ENCODE measurements at regions not wholly inside any gene's neighbourhood (a gene's known extent, or its start where the extent isn't known, plus 50 kb on each side); places are given as distances from the start of the nearest gene placed in this dataset.

GRCh38 chr5:10876006-10876744 lies 115.1 kb upstream of the DAP start:
- no peak for DNase-seq (ENCODE audit: low read depth)

- no peak for DNase-seq (ENCODE audit: low read depth)
These were observed 114.3 kb upstream of the DAP start for GRCh38 chr5:10875201-10875768.

- no peak for DNase-seq (ENCODE audit: low read depth)
These were observed 113.5 kb upstream of the DAP start for GRCh38 chr5:10874541-10874940.

- DNase-seq (ENCODE audit: low read depth) = no peak
These were observed 109.8 kb upstream of the DAP start for GRCh38 chr5:10870791-10871190.

GRCh38 chr5:10868956-10869355 lies 107.9 kb upstream of the DAP start:
- DNase-seq (ENCODE audit: low read depth) = no peak

GRCh38 chr5:10867389-10868303 lies 106.6 kb upstream of the DAP start:
- DNase-seq (ENCODE audit: low read depth) = no peak

- DNase-seq (ENCODE audit: low read depth) = no peak
These were observed 105.9 kb upstream of the DAP start for GRCh38 chr5:10866913-10867312.

- DNase-seq (ENCODE audit: low read depth) = peak; percentile 28
These were observed 102.8 kb upstream of the DAP start for GRCh38 chr5:10863763-10864383.

GRCh38 chr5:10862085-10862484 lies 101.1 kb upstream of the DAP start:
- DNase-seq (ENCODE audit: low read depth) = no peak

- DNase-seq (ENCODE audit: low read depth) = no peak
These were observed 100.4 kb upstream of the DAP start for GRCh38 chr5:10861423-10861790.

- no peak for DNase-seq (ENCODE audit: low read depth)
These were observed 99.8 kb upstream of the DAP start for GRCh38 chr5:10860645-10861422.

- DNase-seq (ENCODE audit: low read depth) = no peak
These were observed 99.1 kb upstream of the DAP start for GRCh38 chr5:10860196-10860543.

- DNase-seq (ENCODE audit: low read depth) = no peak
These were observed 98.6 kb upstream of the DAP start for GRCh38 chr5:10859393-10860195.

- no peak for DNase-seq (ENCODE audit: low read depth)
These were observed 97.9 kb upstream of the DAP start for GRCh38 chr5:10858945-10859344.

GRCh38 chr5:10858307-10858706 lies 97.3 kb upstream of the DAP start:
- DNase-seq (ENCODE audit: low read depth) = no peak

GRCh38 chr5:10857338-10857733 lies 96.3 kb upstream of the DAP start:
- no peak for DNase-seq (ENCODE audit: low read depth)

GRCh38 chr5:10856683-10857337 lies 95.8 kb upstream of the DAP start:
- DNase-seq (ENCODE audit: low read depth) = peak; percentile 4

GRCh38 chr5:10856071-10856470 lies 95.0 kb upstream of the DAP start:
- DNase-seq (ENCODE audit: low read depth) = no peak

GRCh38 chr5:10854506-10855277 lies 93.7 kb upstream of the DAP start:
- no peak for DNase-seq (ENCODE audit: low read depth)

GRCh38 chr5:10853154-10853553 lies 92.1 kb upstream of the DAP start:
- DNase-seq (ENCODE audit: low read depth) = no peak

Data from stimulated activated CD8-positive, alpha-beta memory T cell treated with anti-CD3 and anti-CD28 coated beads, Interleukin-4, amount 100 ng/mL, for 24 hours (primary cell).